GM19452 (cell line): ENCODE measurements at regions not wholly inside any gene's neighbourhood (a gene's known extent, or its start where the extent isn't known, plus 50 kb on each side); places are given as distances from the start of the nearest gene placed in this dataset.

Source experiments
- ATAC-seq: cut with Tn5 transposase; IDR thresholded peaks from one replicate; pipeline ENCODE4 v1.9.1; 2021; ENCODE audit not compliant: unreplicated experiment

DNA sequence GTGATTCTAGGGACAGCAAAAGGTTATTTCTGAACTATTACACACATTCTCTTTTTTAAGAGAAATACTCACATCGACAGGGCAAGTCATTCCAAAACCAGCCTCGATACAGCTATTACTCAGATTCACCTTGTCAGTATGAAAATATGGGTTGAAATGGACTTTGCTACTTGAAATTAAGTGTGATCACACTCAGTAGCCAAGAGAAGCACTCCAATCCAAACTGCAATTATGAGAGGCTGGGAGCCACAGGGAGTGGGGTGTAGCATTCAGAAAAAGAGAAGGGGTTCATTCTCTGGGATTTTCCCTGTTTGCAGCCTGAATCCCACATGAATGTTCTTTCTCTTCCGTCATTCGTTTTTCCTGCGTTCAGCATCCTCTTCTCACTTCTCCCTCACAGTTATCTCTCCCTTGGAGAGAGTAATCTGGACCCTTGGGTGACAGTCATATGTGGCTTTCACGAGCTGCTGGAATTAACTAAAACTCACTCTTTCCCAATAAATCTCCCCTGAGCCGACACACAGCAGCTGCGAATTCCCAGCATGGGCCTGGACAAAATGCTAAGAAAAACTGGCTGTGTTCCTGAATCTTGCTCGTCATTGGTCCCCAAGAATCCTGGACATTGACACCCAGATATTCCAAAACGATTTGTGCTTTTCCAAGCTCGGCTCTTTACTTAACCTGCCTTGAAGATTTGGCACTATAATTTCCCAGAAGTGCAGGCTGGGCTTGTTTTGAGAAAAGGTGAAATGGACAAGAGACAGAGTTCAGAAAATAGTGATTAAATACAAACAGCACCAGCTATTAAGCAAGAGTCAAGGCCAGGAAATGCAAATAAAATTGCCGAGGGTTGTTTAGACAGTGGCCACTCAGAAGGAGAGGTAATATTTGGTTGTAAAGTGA, 199.5 kb upstream of the PLEKHG7 start:
- ATAC-seq: peak; percentile 68

DNA sequence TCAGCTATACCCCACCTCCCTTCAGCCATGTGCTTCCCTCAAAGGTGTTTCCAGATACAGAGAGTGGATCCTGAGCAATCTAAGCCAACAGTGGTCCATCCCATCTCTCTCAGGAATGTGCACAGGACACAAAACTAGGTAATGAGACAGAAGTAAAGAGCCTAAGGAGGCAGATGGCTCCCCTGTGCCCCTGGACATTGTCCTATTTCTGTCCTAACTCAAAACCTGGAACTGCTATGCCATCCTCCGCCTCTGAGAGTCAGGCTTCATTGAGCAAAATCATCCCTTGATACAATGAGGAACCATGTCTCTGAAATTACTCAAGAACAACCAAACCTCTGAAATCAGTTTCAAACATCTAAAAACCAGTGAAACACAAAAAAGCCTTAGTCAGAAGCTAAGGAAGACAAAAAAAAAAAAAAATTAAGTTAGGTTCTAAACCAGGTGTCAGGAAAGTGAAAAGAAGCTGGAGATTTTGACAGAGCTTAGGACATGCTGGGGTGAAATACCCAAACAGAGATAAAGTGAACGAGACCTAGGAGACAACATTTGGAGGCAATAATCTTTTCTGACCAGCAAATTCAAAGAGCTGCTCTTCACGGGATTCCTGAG, 200.3 kb upstream of the PLEKHG7 start:
- peak; percentile 47 for ATAC-seq

DNA sequence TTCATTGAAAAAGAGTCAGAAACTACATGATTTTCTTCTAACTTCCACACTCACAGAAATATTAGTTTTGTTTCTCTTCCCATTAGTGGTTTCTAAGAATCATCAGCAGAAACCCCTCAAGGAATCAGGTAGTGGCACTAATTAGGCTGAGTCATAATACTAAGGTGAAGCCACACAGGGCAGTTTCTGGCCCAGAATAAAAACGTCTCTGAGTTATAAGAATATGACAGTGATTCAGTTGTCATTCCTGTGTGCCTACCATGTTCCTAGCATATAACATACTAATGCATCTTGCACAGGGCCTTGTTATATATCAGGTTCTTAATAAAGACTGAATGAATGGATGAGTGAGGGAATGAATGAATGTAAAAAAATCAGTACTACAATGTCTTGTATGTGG, 206.0 kb upstream of the PLEKHG7 start:
- ATAC-seq: peak; percentile 64

DNA sequence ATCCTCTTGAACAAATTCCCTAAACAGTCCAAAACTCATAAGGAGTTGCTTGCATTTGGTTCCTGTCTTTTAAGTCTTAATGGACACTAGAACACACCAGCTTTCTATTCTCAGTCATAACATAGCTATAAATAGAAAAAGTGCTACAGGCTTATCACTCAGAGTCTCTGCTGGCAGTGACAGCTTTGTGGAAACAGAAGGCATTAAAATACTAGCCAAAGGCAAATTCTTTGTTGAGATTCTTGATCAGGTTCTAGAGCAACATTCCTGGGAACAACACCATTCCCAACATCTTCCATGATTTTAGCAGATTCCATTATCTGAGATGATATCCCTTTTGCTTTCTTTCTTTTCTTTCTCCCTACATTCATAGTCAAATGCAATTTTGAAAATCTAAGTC, 207.7 kb upstream of the PLEKHG7 start:
- no peak for ATAC-seq

DNA sequence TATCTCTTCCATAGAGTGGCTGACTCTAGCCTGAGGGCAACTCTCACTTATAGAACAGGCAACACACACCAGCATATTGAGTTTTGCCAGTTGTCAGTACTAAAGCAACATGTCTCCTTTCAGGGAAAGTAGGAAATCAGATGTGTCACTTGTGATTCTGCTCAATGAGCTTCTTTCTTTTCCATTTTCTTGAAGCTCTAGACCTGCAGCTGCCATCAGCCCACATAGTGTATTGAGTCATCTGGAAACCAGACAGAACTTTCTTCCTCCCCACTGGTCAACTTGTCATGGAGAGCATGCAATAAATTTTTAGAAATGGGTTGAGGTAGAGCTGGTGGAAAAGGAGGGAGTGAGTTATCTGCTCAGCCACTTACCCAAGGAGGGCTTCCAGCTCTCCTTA, 209.0 kb upstream of the PLEKHG7 start:
- ATAC-seq: peak; percentile 66

DNA sequence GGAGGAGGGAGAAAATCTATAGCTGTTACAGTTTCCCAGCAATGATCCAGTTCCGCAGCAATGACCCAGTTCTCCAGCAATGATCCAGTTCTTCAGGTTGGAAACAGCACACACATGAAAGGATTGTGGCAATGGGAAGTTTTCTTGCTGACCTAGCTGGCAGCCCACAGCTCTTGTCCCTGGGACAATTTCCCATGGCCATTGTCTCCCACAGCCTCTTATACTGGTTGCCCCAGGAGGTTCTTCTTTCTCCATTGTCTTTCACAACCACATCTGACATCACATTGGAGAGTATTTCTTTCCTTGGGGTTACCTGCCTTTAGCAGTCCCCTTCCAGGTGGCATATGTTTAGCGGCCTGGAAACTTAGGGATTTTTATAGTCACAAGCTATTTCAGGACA, 209.8 kb upstream of the PLEKHG7 start:
- ATAC-seq: no peak

DNA sequence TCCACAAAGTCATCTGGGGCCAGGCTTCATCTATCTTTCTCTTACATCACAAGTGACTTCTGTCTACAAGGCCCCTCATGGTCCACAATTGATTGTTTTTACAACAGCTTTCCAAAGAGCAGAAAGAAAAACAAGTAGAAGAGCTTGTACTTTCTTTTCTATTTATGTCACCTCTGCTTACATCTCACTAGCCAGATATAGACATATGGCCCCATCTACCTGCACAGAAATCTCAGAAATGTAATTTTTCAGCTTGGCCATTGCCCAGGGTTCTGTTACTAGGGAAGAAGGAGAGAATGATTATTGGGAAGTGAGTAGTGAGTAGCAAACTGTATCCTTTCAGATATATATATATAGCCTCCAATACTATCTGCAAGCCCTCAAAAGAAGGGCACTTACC, 210.5 kb upstream of the PLEKHG7 start:
- ATAC-seq: no peak

DNA sequence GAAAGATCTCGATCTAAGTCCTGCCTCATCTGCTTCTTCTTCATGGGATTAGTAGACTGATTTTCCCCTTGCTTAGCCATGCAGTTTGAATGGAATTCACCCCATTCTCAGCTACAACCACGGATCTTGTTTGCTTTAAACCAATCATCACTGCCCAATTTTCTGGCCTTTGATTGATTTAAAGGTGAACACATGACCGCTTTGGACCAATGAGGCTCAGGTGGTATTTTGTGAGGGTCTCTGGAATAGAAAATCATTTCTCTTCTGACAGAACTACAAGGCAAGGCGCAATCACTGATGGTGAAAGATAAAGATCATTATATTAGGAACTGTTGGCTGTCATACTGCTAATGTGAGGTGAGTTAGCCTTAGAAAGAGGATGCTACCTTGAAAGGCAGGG, 213.0 kb upstream of the PLEKHG7 start:
- ATAC-seq: no peak

DNA sequence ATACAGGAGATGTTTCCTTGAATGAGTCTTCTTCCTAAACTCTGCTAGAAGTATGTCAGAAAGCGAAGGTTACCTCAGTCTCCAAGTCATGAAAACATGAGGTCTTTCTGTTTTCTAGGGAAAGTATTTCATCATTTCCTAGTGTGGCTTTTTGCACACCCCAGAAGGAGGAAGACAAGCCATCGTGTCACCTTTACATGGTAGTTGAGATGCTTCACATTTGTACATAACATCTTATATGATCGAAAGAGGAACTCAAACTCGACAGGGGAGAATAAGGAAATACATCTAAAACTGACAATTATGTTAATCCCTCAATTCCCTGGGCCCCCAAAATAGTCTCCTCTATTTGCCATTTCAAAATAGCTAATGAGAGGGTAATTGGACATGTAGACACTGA, 214.1 kb upstream of the PLEKHG7 start:
- no peak for ATAC-seq

DNA sequence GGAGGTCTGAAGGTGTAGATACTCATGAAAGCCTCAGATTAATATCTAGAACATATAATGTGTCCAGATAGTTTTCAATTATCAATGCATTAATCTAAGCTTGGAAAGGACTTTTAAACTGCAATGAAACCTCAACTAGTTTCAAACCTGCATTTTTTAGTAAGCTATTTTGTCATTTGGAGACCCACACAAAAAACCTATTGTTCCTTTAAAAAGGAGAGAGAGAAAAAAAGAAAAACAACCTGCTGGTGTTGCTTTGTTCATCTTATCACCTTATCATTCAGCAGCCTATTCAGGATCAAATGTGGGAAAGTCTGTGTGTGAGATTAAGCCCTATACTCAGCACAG, 215.7 kb upstream of the PLEKHG7 start:
- no peak for ATAC-seq

DNA sequence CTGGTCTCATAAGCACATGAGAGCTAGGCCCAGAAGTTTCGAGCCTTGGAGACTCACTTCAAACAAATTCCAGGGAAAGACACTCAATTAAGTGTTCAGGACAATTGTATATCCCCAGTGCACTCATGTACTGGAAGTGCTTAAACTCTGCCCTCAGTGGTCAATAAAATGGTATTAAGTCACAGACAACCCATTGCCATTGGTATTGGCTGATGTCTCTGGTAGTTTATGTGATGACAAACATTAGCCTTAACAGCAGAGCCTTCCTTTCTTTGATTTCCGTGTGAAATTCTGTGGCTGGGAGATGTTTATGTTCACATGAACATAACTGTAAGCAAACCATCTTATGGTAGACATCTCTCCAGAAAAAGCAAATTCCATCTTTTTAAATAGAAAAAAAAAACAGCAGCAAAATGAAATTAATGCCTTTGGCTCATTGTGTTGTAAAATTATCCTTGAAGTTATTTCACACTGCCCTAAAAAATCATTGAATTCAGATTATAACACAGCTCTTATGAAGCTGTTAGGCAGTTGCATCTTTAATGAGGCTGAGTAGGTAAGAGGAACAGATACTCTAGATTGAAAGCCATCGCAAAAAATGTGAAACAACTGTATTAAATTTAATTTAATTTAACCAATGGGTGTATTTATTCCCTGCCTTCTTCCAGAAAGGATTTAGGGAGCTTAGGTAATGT, 216.2 kb upstream of the PLEKHG7 start:
- ATAC-seq: no peak

DNA sequence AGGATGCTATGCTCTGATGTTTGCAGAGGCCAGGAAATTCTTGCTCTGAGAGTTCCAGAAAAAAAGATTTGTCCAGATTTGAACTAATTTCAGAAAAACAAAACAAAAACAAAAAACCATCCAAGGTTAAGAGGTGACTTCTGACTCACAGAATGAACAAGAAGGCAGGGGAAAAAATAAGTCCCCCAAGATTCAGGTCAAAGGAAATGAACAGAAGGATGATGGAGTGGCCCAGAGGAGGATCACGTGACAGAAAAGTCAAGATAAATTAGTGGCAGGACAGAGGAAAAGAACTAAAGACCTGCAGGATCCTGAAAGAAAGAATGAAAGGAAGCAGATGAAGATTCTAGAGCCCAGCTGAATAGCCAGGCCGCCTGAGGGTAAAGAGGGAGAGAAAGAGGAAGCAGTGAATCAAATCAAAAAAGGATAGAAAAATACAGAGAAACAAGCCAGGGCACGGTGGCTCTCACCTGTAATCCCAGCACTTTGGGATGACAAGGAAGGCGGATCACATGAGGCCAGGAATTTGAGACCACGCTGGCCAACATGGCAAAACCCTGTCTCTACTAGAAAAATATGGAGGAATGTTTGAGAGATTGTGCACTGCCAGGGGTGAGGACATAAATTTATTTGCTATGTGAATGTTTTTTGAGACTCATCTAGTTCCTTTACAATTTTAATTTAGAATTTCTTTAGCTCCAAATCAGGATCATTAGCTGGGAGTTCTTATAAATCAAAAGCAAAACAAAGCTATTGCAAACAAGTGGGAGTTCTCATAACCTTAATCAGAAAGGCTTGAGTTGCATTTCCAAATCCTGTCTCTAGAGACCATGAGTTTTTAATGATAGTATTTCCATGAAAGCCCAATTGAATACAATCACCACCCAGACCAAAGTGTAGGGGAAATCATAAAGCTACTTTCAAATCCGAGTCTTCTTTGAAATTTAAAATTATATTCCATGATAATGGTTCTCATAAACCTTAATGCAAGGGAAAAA, 217.1 kb upstream of the PLEKHG7 start:
- no peak for ATAC-seq

DNA sequence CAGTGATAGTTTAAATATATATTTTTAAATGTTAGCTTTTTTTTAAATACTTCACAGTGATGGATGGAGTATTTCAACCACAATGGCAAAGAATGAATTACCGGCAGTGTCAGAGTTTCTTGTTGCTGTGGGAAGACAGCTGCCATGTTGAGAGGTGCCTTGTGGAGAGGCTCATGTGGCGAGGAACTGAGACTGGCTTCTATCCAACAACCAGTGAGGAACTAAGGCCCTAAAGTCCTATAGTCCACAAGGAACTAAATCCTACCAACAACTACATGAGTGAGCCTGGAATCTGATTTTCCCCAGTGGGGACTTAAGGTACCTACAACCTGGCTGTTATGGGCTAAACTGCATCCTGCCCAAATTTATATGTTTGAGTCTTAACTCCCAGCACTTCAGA, 220.2 kb upstream of the PLEKHG7 start:
- no peak for ATAC-seq

DNA sequence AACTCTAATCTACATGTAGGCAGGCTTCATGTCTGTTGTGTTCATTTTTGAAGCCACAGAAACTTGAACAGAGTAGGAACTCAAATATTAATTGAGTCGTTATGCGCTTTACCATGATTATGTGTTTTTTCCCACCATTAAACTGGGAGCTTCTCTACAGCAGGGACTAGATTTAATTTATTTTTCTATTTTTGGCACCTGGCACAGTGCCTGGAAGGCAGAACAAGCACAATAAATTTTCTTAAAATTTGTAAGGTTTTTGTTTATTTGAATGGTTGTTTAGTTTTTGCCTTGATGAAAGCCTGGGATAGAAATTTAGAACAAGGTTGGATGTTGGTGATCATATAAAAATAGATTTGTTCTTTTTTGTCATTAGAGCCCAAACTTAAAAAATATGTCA, 221.7 kb upstream of the PLEKHG7 start:
- ATAC-seq: no peak

DNA sequence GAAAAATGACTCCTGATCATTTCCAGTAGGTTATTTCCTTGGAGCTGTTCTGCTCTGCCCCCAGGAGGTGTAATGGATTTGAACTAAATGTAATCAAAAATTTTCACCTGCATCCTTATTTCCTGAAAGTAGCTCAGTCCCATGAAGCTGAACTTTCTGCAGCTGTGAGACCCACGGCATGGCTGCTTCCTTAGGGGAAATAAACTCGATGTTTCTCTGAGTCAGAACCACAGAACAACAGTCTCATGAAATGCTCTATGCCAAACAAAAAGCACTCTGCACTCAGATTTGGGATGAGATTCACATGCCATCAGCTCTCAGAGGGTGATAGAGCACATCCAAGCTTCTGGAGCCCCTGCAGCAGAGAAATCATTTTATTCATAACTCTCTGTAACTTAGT, 224.1 kb upstream of the PLEKHG7 start:
- no peak for ATAC-seq

DNA sequence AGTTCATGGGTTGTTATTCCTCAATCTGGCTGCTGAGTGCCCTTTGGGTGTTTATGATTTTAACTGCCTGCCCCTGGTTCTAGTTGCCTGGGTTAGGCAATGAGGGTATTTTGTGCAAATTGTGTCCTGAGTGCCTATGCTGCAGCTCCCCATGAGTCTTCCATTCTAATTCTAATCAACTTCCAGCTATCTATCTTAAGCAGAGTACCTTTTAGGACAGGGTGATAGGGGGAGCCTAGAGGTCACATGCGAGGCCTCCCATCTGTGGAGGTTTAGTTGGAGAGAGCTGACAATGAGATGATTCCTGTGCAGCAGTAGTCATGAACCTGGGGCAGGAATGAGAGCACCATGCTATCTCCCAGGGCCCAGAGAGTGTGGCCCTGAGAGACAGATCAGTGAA, 225.9 kb upstream of the PLEKHG7 start:
- ATAC-seq: no peak

DNA sequence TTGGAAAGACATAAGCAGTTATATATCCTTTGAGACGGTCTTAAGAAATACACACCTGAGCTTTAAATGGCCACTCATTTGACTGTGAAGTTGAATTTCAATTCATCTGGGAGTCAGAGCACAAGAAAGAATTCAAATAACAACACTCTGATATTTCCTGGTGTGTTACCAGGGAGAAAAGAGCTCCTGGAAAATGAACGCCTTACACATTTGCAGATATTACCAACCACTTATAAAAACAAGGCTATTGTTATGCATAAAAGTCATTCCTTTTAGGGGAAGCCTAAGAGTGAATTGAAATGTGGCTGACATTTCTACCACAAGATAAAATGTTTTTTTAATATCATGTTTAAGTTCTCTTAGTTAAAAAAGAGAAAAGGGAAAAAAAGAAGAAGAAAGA, 229.2 kb upstream of the PLEKHG7 start:
- no peak for ATAC-seq

DNA sequence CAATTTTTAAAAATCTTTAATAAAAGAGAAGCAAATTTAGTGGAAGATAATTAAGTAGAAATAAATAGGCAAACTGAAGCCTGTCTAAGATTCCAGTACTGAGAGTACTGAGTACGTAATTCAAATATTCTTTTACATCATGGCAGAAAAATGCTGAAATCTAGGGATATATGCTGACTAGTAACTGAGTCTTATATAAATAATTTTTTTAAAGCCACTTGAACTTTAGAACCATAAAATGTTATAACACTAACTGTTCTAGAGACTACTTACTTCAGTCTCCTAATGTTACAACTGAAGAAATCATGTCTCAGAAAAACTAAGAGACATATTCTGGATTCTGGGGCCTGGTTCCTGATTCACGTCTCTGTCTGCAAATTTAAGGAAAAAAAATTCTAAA, 230.6 kb upstream of the PLEKHG7 start:
- ATAC-seq: no peak

DNA sequence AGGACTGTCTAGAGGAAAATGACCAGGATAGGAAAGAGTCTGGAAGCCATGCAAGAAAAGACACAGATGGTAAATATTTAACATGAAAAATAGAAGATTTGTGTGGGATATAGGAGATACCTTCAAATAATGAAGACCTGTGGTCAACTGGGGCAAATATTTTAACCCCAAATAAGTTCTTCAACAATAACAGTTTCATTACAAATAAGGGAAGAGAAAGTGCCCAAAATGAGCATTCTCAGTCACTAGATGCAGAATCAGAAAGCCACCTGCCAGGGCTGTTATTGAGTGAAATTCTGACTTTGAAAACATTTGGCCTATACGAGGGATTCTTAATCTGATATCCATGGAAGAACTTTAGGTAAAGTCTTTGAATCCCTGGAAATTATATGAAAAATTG, 231.2 kb upstream of the PLEKHG7 start:
- peak; percentile 47 for ATAC-seq

DNA sequence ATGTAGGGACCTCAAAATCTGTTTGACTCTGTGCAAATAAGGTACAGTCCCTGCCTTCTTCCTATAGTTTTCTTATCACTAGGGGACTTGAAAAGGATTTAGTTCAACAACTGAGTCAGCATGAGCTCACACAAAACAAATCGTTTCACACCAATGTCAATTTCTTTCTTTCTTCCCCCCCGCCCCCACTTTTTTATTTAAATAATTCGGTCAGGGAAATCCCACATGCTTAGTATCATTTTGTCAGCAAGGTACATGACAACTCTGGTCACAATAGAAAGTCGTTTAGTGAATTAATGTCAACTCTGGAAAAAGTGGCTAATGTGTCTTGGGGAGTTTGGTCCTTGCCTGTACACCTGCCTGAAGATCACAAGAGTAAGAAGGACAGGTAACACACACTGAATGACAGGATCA, 232.2 kb upstream of the PLEKHG7 start:
- ATAC-seq: no peak

DNA sequence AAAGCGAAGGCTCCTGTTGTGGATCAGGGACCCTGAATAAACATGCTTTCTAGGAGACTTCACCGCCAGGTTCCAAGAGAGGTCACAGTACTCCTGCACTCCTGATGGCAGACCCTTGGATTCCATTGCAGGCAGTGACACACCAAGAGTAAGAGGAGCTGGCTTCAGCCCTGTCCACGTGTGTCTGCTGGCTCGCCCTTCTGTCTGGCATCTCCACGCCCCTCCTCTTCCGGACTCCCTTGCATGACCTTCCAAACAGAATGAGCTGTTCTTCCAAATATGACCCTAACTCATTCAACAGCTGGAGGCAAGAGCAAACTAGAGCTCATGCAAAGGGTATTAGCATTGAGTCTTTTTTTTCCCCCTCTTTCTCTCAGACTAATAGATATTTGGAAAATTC, 233.0 kb upstream of the PLEKHG7 start:
- no peak for ATAC-seq
